Ovary (tissue), 7 donors: ENCODE measurements at regions not wholly inside any gene's neighbourhood (a gene's known extent, or its start where the extent isn't known, plus 50 kb on each side); places are given as distances from the start of the nearest gene placed in this dataset.

Experiments
- DNase-seq, 5 donors: peaks; one replicate each; pipeline ENCODE4 v3.0.0-alpha.2; 2019 to 2020
- H3K27ac ChIP-seq, 2 donors: fragments of 200-600 bp; one replicate each; pipeline versions ENCODE4 v1.5.1 to v1.8.0; 2019 to 2022
- H3K27me3 ChIP-seq: fragments of 200-600 bp; one replicate; pipeline ENCODE4 v1.8.0; 2022
- H3K36me3 ChIP-seq: fragments of 200-600 bp; sonication (generic); one replicate; pipeline ENCODE4 v1.5.1; 2019
- H3K4me1 ChIP-seq: one replicate; pipeline ENCODE4 v1.8.1; 2013; ENCODE audit warnings: mild to moderate bottlenecking, moderate library complexity; ENCODE audit not compliant: insufficient read depth
- H3K4me3 ChIP-seq: fragments of 200-600 bp; sonication (generic); one replicate; pipeline ENCODE4 v1.5.1; 2017
- H3K9me3 ChIP-seq, 2 donors: fragments of 200-600 bp in 1 of 2; sonication (generic) in 1 of 2; one replicate each; pipeline versions ENCODE4 v1.5.1 to v1.8.1; 2013 to 2019; ENCODE audit warnings: mild to moderate bottlenecking in 1 of 2, moderate library complexity in 1 of 2
- CTCF ChIP-seq, 3 donors: fragments of 450-650 bp in 2 of 3; fragments of 200-600 bp in 1 of 3; IDR thresholded peaks; one replicate each; pipeline versions ENCODE4 v1.5.1 to v1.8.0; 2016 to 2022; ENCODE audit warnings: antibody characterized with exemption in 3 of 3, mild to moderate bottlenecking in 1 of 3
- EP300 ChIP-seq: sonication (generic); formaldehyde crosslinking; IDR thresholded peaks from one replicate; pipeline ENCODE4 v1.6.1; 2017; ENCODE audit warnings: antibody characterized with exemption
- POLR2A ChIP-seq: fragments of 450-650 bp; IDR thresholded peaks from one replicate; pipeline ENCODE4 v1.6.1; 2017; ENCODE audit warnings: antibody characterized with exemption, mild to moderate bottlenecking, moderate library complexity
- WGBS, 3 donors: extraction: QIAGEN DNeasy Blood & Tissue Kit in 1 of 3; methylation state at CpG; one replicate each; pipeline versions ENCODE4 v1.1.5 to v1.1.7; 2013 to 2017; 5-methylcytosine and 5-hydroxymethylcytosine counted together
- intact Hi-C, 4 donors: fragments of 100-400 bp; cut with DNase I; formaldehyde crosslinking; loops; one replicate each; pipeline versions ENCODE4 v1.11.0 to v1.15.1; 2022 to 2023
- donor health status: DM: no; HTN: no; CAD: no; lungs with moderate emphysema.
- donor health status: DM: no; HTN: no; CAD: no.
- donor health status: Bipolar disorder and iron deficiency.
- donor health status: DM: no; HTN: no; CAD: no.
- donor health status: DM: yes; HTN: yes; CAD: no.

- DNase-seq, result peak in 3 of 5 donors; percentile 14 to 17 (median 14)
- intact Hi-C loops, result no loop called here
- no peak overlapping the region for H3K4me3 ChIP-seq
- no peak overlapping the region for H3K27ac ChIP-seq
- peaks cover 2% of the 10 kb centered on the region for H3K4me1 ChIP-seq
- no peaks in the 10 kb centered on the region for H3K9me3 ChIP-seq
- TF ChIP-seq CTCF (IDR thresholded peaks at IDR 0.05) (no peak), POLR2A (no peak), EP300 (no peak)
- no peaks in the 10 kb centered on the region for H3K36me3 ChIP-seq
- 93 to 94% (median 94%) methylated on average over 31 to 32 of the region's 32 CpGs for WGBS, 3 donors
- H3K27me3 ChIP-seq, result no peaks in the 10 kb centered on the region
Measured at GRCh38 chr14:104280085-104280901, 141.9 kb downstream of the KIF26A start.

GRCh38 chr14:104280902-104281767, 142.7 kb downstream of the KIF26A start:
- whole genome bisulfite sequencing, 3 donors, result 88 to 91% (median 90%) methylated on average over 23 to 24 of the region's 24 CpGs
- peak in 4 of 5 donors; percentile 12 to 28 (median 15) for DNase-seq

GRCh38 chr14:104281768-104282301, 143.4 kb downstream of the KIF26A start:
- TF ChIP-seq EP300 (no peak), POLR2A (no peak), CTCF (IDR thresholded peaks at IDR 0.05) (no peak)
- 88 to 96% (median 96%) methylated on average over 11 of the region's 11 CpGs for WGBS, 3 donors

More at GRCh38 chr14:104280902-104281767, 142.7 kb downstream of the KIF26A start:
- Histone ChIP-seq H3K4me1 (peaks cover 2% of the 10 kb centered on the region), H3K27ac (no peak overlapping the region), H3K4me3 (no peak overlapping the region), H3K9me3 (no peaks in the 10 kb centered on the region), H3K27me3 (no peaks in the 10 kb centered on the region), H3K36me3 (no peaks in the 10 kb centered on the region)
- no peak for TF ChIP-seq EP300
- TF ChIP-seq POLR2A, result no peak
- TF ChIP-seq CTCF (IDR thresholded peaks at IDR 0.05), result no peak
- intact Hi-C loops, result no loop called here

More at GRCh38 chr14:104281768-104282301, 143.4 kb downstream of the KIF26A start:
- Histone ChIP-seq H3K9me3 (no peaks in the 10 kb centered on the region), H3K4me3 (no peak overlapping the region), H3K27me3 (no peaks in the 10 kb centered on the region), H3K36me3 (no peaks in the 10 kb centered on the region), H3K4me1 (peaks cover 2% of the 10 kb centered on the region), H3K27ac (no peak overlapping the region)
- intact Hi-C loops, result no loop called here
- peak in 4 of 5 donors; percentile 9 to 25 (median 16) for DNase-seq
